Suprapubic skin (tissue), 4 donors: ENCODE measurements at regions not wholly inside any gene's neighbourhood (a gene's known extent, or its start where the extent isn't known, plus 50 kb on each side); places are given as distances from the start of the nearest gene placed in this dataset.

Experiments
- CTCF ChIP-seq, 2 donors: fragments of 200-600 bp in 1 of 2; fragments of 450-650 bp in 1 of 2; sonication (generic) in 1 of 2; IDR thresholded peaks; one replicate each; pipeline ENCODE4 v1.5.1; 2016 to 2019; ENCODE audit warnings: antibody characterized with exemption in 2 of 2, mild to moderate bottlenecking in 1 of 2, moderate library complexity in 1 of 2
- EP300 ChIP-seq: sonication (generic); formaldehyde crosslinking; IDR thresholded peaks from one replicate; pipeline ENCODE4 v1.6.1; 2017; ENCODE audit warnings: antibody characterized with exemption
- POLR2A ChIP-seq, 2 donors: fragments of 450-650 bp; IDR thresholded peaks; one replicate each; pipeline ENCODE4 v1.6.1; 2017; ENCODE audit warnings: antibody characterized with exemption in 2 of 2, mild to moderate bottlenecking in 2 of 2, moderate library complexity in 2 of 2
- POLR2AphosphoS5 ChIP-seq, 3 donors: sonication (generic); formaldehyde crosslinking; IDR thresholded peaks; one replicate each; pipeline ENCODE4 v1.6.1; 2017; ENCODE audit warnings: antibody characterized with exemption in 3 of 3

DNA sequence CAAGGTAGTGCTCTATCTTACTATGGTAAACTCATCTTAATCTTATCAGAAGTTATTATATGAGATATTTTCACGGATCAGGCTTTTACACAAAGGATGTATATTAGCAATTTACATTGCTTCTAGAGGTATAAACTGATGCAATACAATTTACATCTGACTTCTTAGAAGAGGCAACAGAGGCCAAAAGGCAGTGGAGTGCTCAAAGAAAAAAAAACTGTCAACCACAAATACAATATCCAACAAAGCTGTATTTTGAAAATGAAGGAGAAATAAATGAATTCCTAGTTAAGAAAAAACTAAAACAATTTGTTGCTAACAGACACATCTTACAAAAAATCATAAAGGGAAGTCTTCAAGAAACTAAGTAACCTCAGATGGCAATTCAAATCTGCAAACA is 1031.5 kb upstream of the CNTNAP5 start:
- TF ChIP-seq POLR2AphosphoS5 (IDR thresholded peaks at IDR 0.05) (no peak), POLR2A (IDR thresholded peaks at IDR 0.05) (no peak), CTCF (IDR thresholded peaks at IDR 0.05) (no peak), EP300 (no peak)
